ENCODE measurements at regions not wholly inside any gene's neighbourhood (a gene's known extent, or its start where the extent isn't known, plus 50 kb on each side); places are given as distances from the start of the nearest gene placed in this dataset.

GRCh38 chr1:99149952-99150351 lies 114.3 kb upstream of the PLPPR4 start:
- TF ChIP-seq CTCF (conservative IDR thresholded peaks at IDR 0.05 in 1 of 2, IDR thresholded peaks at IDR 0.05 in 1 of 2; ENCODE audit: extremely low read depth in 1 of 2, insufficient read depth in 1 of 2, low read depth in 1 of 2, low read length in 2 of 2): no peak
- TF ChIP-seq EZH2 (IDR thresholded peaks at IDR 0.05; ENCODE audit: borderline replicate concordance, low read length): no peak

Data from mammary epithelial cell (primary cell).